IMR-90 (cell line): ENCODE measurements at regions not wholly inside any gene's neighbourhood (a gene's known extent, or its start where the extent isn't known, plus 50 kb on each side); places are given as distances from the start of the nearest gene placed in this dataset.

ENCODE experiments used
- ATAC-seq: fragments of 200-7000 bp; cut with Tn5 transposase; 2 replicates; pipeline ENCODE4 v1.9.1; 2020; ENCODE audit warnings: low read depth, mild to moderate bottlenecking, moderate library complexity
- BruUV-seq: library from RNA; stranded (reverse); fragments of 400-500 nt; replicated peaks from 2 replicates; lab custom pipeline; 2021; lab: Mats Ljungman, UMichigan
- CTCF ChIA-PET: fragments of 300-600 bp; formaldehyde crosslinking; extraction: SDS; loops from one replicate; lab custom pipeline; 2021; ENCODE audit warnings: antibody characterized with exemption; lab: Yijun Ruan, JAX
- POLR2A ChIA-PET: fragments of 300-600 bp; sonication (Branson Sonifier 250); formaldehyde crosslinking; loops from one replicate; lab custom pipeline; 2022; ENCODE audit warnings: antibody characterized with exemption; ENCODE audit not compliant: unreplicated experiment; lab: Charles Lee
- DNase-seq: peaks from one replicate; pipeline ENCODE4 v3.0.0; 2013
- H2AFZ ChIP-seq: replicated peaks from 2 replicates; pipeline ENCODE3; 2013; ENCODE audit warnings: low read length, mild to moderate bottlenecking; ENCODE audit not compliant: poor library complexity
- H2AK5ac ChIP-seq: 2 replicates; pipeline ENCODE4 v1.6.1; 2013; ENCODE audit warnings: low read depth, low read length, inconsistent platforms
- H2AK9ac ChIP-seq: replicated peaks from 2 replicates; pipeline ENCODE3; 2013; ENCODE audit warnings: mild to moderate bottlenecking, low read depth, low read length, moderate library complexity; ENCODE audit not compliant: poor library complexity
- H2BK120ac ChIP-seq: 2 replicates; pipeline ENCODE4 v1.6.1; 2013; ENCODE audit warnings: low read depth, low read length, inconsistent platforms
- H2BK15ac ChIP-seq: 3 replicates; pipeline ENCODE4 v1.6.1; 2013; ENCODE audit warnings: low read depth, low read length, inconsistent platforms
- H2BK20ac ChIP-seq: 2 replicates; pipeline ENCODE4 v1.6.1; 2013; ENCODE audit warnings: low read depth, mild to moderate bottlenecking, inconsistent platforms, low read length, moderate library complexity
- H2BK5ac ChIP-seq: 2 replicates; pipeline ENCODE4 v1.6.1; 2013; ENCODE audit warnings: mild to moderate bottlenecking, low read depth, low read length, inconsistent platforms; ENCODE audit not compliant: poor library complexity, severe bottlenecking
- H3K14ac ChIP-seq: replicated peaks from 2 replicates; pipeline ENCODE4 v1.6.1; 2013; ENCODE audit warnings: low read depth, low read length, inconsistent platforms
- H3K18ac ChIP-seq: 2 replicates; pipeline ENCODE4 v1.6.1; 2013; ENCODE audit warnings: low read depth, low read length, control low read depth
- H3K23ac ChIP-seq: 2 replicates; pipeline ENCODE4 v1.6.1; 2013; ENCODE audit warnings: low read depth, low read length, inconsistent platforms
- H3K27ac ChIP-seq: 2 replicates; pipeline ENCODE4 v1.5.1; 2013; ENCODE audit warnings: mild to moderate bottlenecking, control low read depth, low read length; ENCODE audit not compliant: insufficient read depth
- H3K27me3 ChIP-seq: 2 replicates; pipeline ENCODE4 v1.6.1; 2013; ENCODE audit warnings: low read length; ENCODE audit not compliant: control insufficient read depth, insufficient read depth
- H3K36me3 ChIP-seq: 2 replicates; pipeline ENCODE4 v1.6.1; 2013; ENCODE audit warnings: low read length, mixed read lengths; ENCODE audit not compliant: control insufficient read depth, insufficient read depth
- H3K4ac ChIP-seq: 2 replicates; pipeline ENCODE4 v1.6.1; 2013; ENCODE audit warnings: low read depth, low read length, inconsistent platforms
- H3K4me1 ChIP-seq: 2 replicates; pipeline ENCODE4 v1.6.1; 2013; ENCODE audit warnings: low read length, mixed read lengths; ENCODE audit not compliant: control insufficient read depth, insufficient read depth
- H3K4me2 ChIP-seq: 2 replicates; pipeline ENCODE4 v1.6.1; 2013; ENCODE audit warnings: low read depth, mild to moderate bottlenecking, control low read depth, low read length, moderate library complexity
- H3K4me3 ChIP-seq: 2 replicates; pipeline ENCODE4 v1.5.1; 2013; ENCODE audit warnings: low read depth, mild to moderate bottlenecking, control low read depth, low read length, moderate library complexity; ENCODE audit not compliant: insufficient read depth
- H3K56ac ChIP-seq: 2 replicates; pipeline ENCODE4 v1.6.1; 2013; ENCODE audit warnings: low read length, inconsistent platforms; ENCODE audit not compliant: insufficient read depth; ENCODE audit errors: extremely low read depth
- H3K79me1 ChIP-seq, 2 experiments: 2 replicates each; pipeline ENCODE4 v1.6.1; 2013; ENCODE audit warnings: low read length in 2 of 2, inconsistent platforms in 1 of 2, low read depth in 1 of 2
- H3K9ac ChIP-seq: 2 replicates; pipeline ENCODE4 v1.6.1; 2013; ENCODE audit warnings: low read depth, low read length, control low read depth
- H3K9me1 ChIP-seq: 2 replicates; pipeline ENCODE4 v1.6.1; 2013; ENCODE audit warnings: low read length, inconsistent platforms; ENCODE audit not compliant: insufficient read depth
- H3K9me3 ChIP-seq: 2 replicates; pipeline ENCODE4 v1.6.1; 2013; ENCODE audit warnings: low read length; ENCODE audit not compliant: control insufficient read depth, insufficient read depth
- H4K20me1 ChIP-seq: 2 replicates; pipeline ENCODE4 v1.6.1; 2013; ENCODE audit warnings: low read length, inconsistent platforms; ENCODE audit not compliant: insufficient read depth
- H4K5ac ChIP-seq: 2 replicates; pipeline ENCODE4 v1.6.1; 2013; ENCODE audit warnings: mild to moderate bottlenecking, low read depth, low read length, control low read depth
- H4K8ac ChIP-seq, 2 experiments: 2 replicates each; pipeline ENCODE4 v1.6.1; 2013; ENCODE audit warnings: low read depth in 2 of 2, low read length in 2 of 2, control low read depth in 1 of 2, inconsistent platforms in 1 of 2
- H4K91ac ChIP-seq: 2 replicates; pipeline ENCODE4 v1.6.1; 2013; ENCODE audit warnings: low read depth, low read length, inconsistent platforms; ENCODE audit not compliant: insufficient read depth
- CEBPB ChIP-seq: IDR thresholded peaks from 2 replicates; pipeline ENCODE4 v1.6.1; 2012; ENCODE audit warnings: low read depth, low read length, improper control_type of control experiment
- FOS ChIP-seq: fragments of 150-350 bp; IDR thresholded peaks from 2 replicates; pipeline ENCODE4 v1.6.1; 2016; ENCODE audit warnings: low read depth, low read length
- MAZ ChIP-seq: IDR thresholded peaks from 2 replicates; pipeline ENCODE4 v1.6.1; 2012; ENCODE audit warnings: low read depth, mild to moderate bottlenecking, low read length, improper control_type of control experiment, moderate library complexity, borderline replicate concordance
- RFX5 ChIP-seq: IDR thresholded peaks from 2 replicates; pipeline ENCODE4 v1.8.0; 2012; ENCODE audit warnings: low read depth, mild to moderate bottlenecking, low read length, moderate library complexity
- SMC3 ChIP-seq: fragments of 150-350 bp; IDR thresholded peaks from 2 replicates; pipeline ENCODE4 v1.6.1; 2016; ENCODE audit warnings: low read depth, mild to moderate bottlenecking, antibody characterized with exemption, low read length, moderate library complexity
- WGBS, 2 experiments: methylation state at CpG; one replicate each; pipeline versions ENCODE4 v1.1.5 to v1.1.7; 2013; ENCODE audit warnings: missing lambda C conversion rate in 2 of 2; ENCODE audit not compliant: insufficient read length in 1 of 2; ENCODE audit errors: extremely low coverage in 2 of 2; 5-methylcytosine and 5-hydroxymethylcytosine counted together
- dilution Hi-C: fragments of 300-500 bp; cut with HindIII; formaldehyde crosslinking; loops from one replicate; pipeline ENCODE4 v1.14.3; 2018; ENCODE audit warnings: low sequenced_read_pairs; ENCODE audit not compliant: unreplicated experiment
- in situ Hi-C: fragments of 300-500 bp; cut with MboI; formaldehyde crosslinking; loops from 3 replicates; pipeline ENCODE4 v1.14.3; 2019; ENCODE audit warnings: low sequenced_read_pairs, inconsistent platforms, mixed read lengths
- intact Hi-C: fragments of 100-400 bp; cut with micrococcal nuclease; formaldehyde crosslinking; loops from 2 replicates; pipeline ENCODE4 v1.10.0; 2022

DNA sequence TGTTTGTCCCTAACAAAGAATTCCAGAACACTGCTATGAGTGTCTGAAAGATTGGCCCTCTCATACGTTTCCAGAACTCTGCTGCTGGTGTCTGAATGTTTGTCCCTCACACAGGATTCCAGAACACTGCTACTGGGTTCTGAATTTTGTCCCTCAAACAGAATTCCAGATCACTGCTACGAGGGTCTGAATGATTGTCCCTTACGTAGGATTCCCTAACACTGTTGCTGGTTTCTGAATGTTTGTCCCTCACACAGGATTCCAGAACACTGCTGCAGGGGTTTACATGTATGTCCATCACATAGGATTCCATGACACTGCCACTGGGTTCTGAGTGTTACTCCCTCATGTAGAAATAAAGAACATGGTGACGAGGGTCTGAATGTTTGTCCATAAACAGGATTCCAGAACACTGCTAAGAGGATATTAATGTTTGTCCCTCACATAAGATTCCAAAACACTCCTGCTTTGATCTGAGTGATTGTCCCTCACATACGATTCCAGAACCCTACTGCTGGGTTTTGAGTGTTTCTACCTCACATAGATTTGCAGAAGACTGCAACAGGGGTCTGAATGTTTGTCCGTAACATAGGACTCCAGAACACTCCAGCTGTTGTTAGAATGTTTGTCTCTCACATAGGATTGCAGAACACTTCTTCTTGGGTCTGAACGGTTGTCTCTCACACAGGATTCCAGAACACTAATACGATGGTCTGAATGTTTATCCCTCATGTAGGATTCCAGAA is 214.4 kb downstream of the FOXD4L6 start:
- no peak overlapping the region for H2BK15ac ChIP-seq
- H2AFZ ChIP-seq, result no peak overlapping the region
- TF ChIP-seq FOS (no peak), CEBPB (no peak), SMC3 (no peak), RFX5 (no peak), MAZ (no peak)
- no peak overlapping the region for H3K4me3 ChIP-seq
- in situ Hi-C loops (no loop called here), intact Hi-C loops (no loop called here), dilution Hi-C loops (no loop called here)
- H3K79me1 ChIP-seq, result no peaks in the 10 kb centered on the region
- ChIA-PET POLR2A (no interaction called here), CTCF (no interaction called here)
- no peak overlapping the region for H3K4ac ChIP-seq
- H4K20me1 ChIP-seq, result no peaks in the 10 kb centered on the region
- H2BK5ac ChIP-seq, result no peak overlapping the region
- no peaks in the 10 kb centered on the region for H3K36me3 ChIP-seq
- H4K8ac ChIP-seq, result no peak overlapping the region
- H3K9ac ChIP-seq, result no peak overlapping the region
- WGBS, 2 experiments, result 35% methylated on average over 7 of the region's 8 CpGs; no CpG with 5 or more reads in 1 of the 2 experiments
- BruUV-seq, result no TSS peak
- no peaks in the 10 kb centered on the region for H3K9me1 ChIP-seq
- H2BK120ac ChIP-seq, result no peak overlapping the region
- no peak overlapping the region for H2AK5ac ChIP-seq
- DNase-seq (no peak), ATAC-seq (no peak)
- H2BK20ac ChIP-seq, result no peak overlapping the region
- H3K4me1 ChIP-seq, result no peaks in the 10 kb centered on the region
- no peak overlapping the region for H4K91ac ChIP-seq
- no peak overlapping the region for H2AK9ac ChIP-seq
- no peak overlapping the region for H3K27ac ChIP-seq
- no peak overlapping the region for H4K5ac ChIP-seq
- H3K9me3 ChIP-seq, result peaks cover 64% of the 10 kb centered on the region
- no peak overlapping the region for H3K14ac ChIP-seq
- no peak overlapping the region for H3K18ac ChIP-seq
- H3K27me3 ChIP-seq, result no peaks in the 10 kb centered on the region
- H3K4me2 ChIP-seq, result no peak overlapping the region
- no peak overlapping the region for H3K23ac ChIP-seq
- H3K56ac ChIP-seq, result no peak overlapping the region
